ENCODE measurements at regions not wholly inside any gene's neighbourhood (a gene's known extent, or its start where the extent isn't known, plus 50 kb on each side); places are given as distances from the start of the nearest gene placed in this dataset.

- no peak for DNase-seq
- Mint-ChIP-seq H3K4me1 (ENCODE audit: low read depth, unreplicated experiment) (no peaks in the 10 kb centered on the region), H3K36me3 (ENCODE audit: unreplicated experiment) (no peaks in the 10 kb centered on the region), H3K4me3 (ENCODE audit: unreplicated experiment) (no peak overlapping the region), H3K27me3 (ENCODE audit: unreplicated experiment) (peaks cover 2% of the 10 kb centered on the region), H3K27ac (ENCODE audit: unreplicated experiment) (no peak overlapping the region), H3K9me3 (ENCODE audit: unreplicated experiment) (peaks cover 2% of the 10 kb centered on the region)
- TF ChIP-seq CTCF (IDR thresholded peaks at IDR 0.05; ENCODE audit: partially characterized antibody, unreplicated experiment), result no peak
These were observed 450.2 kb downstream of the TLL1 start for GRCh38 chr4:166323250-166323649.

- Mint-ChIP-seq H3K27me3 (ENCODE audit: unreplicated experiment) (peaks cover under 1% of the 10 kb centered on the region), H3K4me3 (ENCODE audit: unreplicated experiment) (no peak overlapping the region), H3K9me3 (ENCODE audit: unreplicated experiment) (peaks cover 2% of the 10 kb centered on the region), H3K36me3 (ENCODE audit: unreplicated experiment) (no peaks in the 10 kb centered on the region), H3K27ac (ENCODE audit: unreplicated experiment) (no peak overlapping the region), H3K4me1 (ENCODE audit: low read depth, unreplicated experiment) (no peaks in the 10 kb centered on the region)
- peak; percentile 56 for DNase-seq
- no peak for TF ChIP-seq CTCF (IDR thresholded peaks at IDR 0.05; ENCODE audit: partially characterized antibody, unreplicated experiment)
These were observed 451.3 kb downstream of the TLL1 start for GRCh38 chr4:166324321-166324720.

- no peak for TF ChIP-seq CTCF (IDR thresholded peaks at IDR 0.05; ENCODE audit: partially characterized antibody, unreplicated experiment)
- no peak overlapping the region for H3K27ac Mint-ChIP-seq (ENCODE audit: unreplicated experiment)
- H3K27me3 Mint-ChIP-seq (ENCODE audit: unreplicated experiment), result peaks cover 5% of the 10 kb centered on the region
- H3K36me3 Mint-ChIP-seq (ENCODE audit: unreplicated experiment), result peaks cover 10% of the 10 kb centered on the region
- no peaks in the 10 kb centered on the region for H3K4me1 Mint-ChIP-seq (ENCODE audit: low read depth, unreplicated experiment)
- DNase-seq, result no peak
- H3K4me3 Mint-ChIP-seq (ENCODE audit: unreplicated experiment), result no peak overlapping the region
- peaks cover 3% of the 10 kb centered on the region for H3K9me3 Mint-ChIP-seq (ENCODE audit: unreplicated experiment)
These were observed 462.4 kb downstream of the TLL1 start for GRCh38 chr4:166335256-166335938.

DNA sequence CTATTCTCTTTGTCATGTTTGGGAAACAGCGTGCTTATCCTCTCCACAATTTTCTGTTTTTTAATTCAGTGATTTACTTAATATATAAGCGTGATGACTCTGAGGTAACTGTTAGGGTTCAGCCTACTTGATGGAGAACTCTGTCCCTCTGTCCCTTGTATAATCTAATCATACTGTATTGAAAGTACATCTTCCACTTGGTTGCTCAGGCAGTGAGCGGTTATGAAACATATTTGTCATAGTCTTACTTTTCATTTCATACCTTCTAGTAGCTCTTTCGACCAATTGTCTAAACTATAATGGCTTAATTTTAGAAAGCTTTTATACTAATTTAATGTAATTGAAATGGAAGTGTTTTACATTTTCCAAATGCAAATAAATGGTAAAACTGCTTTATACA is 469.0 kb downstream of the TLL1 start:
- Mint-ChIP-seq H3K27ac (ENCODE audit: unreplicated experiment) (no peak overlapping the region), H3K9me3 (ENCODE audit: unreplicated experiment) (no peaks in the 10 kb centered on the region), H3K27me3 (ENCODE audit: unreplicated experiment) (peaks cover 2% of the 10 kb centered on the region), H3K4me3 (ENCODE audit: unreplicated experiment) (no peak overlapping the region), H3K4me1 (ENCODE audit: low read depth, unreplicated experiment) (no peaks in the 10 kb centered on the region), H3K36me3 (ENCODE audit: unreplicated experiment) (no peaks in the 10 kb centered on the region)
- TF ChIP-seq CTCF (IDR thresholded peaks at IDR 0.05; ENCODE audit: partially characterized antibody, unreplicated experiment), result no peak
- DNase-seq, result no peak

DNA sequence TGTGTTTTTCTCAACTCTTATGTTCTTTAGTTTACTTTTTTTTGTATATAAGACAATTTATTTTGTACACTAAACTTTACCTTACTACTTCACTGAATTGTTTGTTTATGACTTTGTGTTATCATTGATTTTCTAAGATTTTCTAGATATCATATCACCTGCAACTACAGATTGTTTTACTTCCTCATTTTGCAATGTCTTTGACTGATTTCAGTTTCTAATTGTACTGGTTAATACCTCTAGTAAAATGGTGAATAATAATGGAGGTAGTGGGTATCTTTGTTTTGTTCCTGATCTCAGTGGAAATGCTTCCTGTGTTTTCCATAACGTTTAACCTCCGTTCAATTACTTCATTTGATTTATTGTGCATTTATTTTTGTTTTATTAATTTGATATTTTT is 490.2 kb downstream of the TLL1 start:
- H3K36me3 Mint-ChIP-seq (ENCODE audit: unreplicated experiment), result no peaks in the 10 kb centered on the region
- TF ChIP-seq CTCF (IDR thresholded peaks at IDR 0.05; ENCODE audit: partially characterized antibody, unreplicated experiment), result no peak
- H3K9me3 Mint-ChIP-seq (ENCODE audit: unreplicated experiment), result no peaks in the 10 kb centered on the region
- no peak overlapping the region for H3K27ac Mint-ChIP-seq (ENCODE audit: unreplicated experiment)
- no peaks in the 10 kb centered on the region for H3K27me3 Mint-ChIP-seq (ENCODE audit: unreplicated experiment)
- H3K4me3 Mint-ChIP-seq (ENCODE audit: unreplicated experiment), result no peak overlapping the region
- H3K4me1 Mint-ChIP-seq (ENCODE audit: low read depth, unreplicated experiment), result no peaks in the 10 kb centered on the region
- DNase-seq, result no peak
